GM12874 (cell line): ENCODE measurements at regions not wholly inside any gene's neighbourhood (a gene's known extent, or its start where the extent isn't known, plus 50 kb on each side); places are given as distances from the start of the nearest gene placed in this dataset.

Source experiments
- TF ChIP-seq, protein P1 (sequence below): IDR thresholded peaks from 2 replicates; pipeline ENCODE4 v1.5.1; 2011; ENCODE audit warnings: low read depth, mild to moderate bottlenecking, control low read depth, low read length, moderate library complexity; ENCODE audit not compliant: insufficient read depth

DNA sequence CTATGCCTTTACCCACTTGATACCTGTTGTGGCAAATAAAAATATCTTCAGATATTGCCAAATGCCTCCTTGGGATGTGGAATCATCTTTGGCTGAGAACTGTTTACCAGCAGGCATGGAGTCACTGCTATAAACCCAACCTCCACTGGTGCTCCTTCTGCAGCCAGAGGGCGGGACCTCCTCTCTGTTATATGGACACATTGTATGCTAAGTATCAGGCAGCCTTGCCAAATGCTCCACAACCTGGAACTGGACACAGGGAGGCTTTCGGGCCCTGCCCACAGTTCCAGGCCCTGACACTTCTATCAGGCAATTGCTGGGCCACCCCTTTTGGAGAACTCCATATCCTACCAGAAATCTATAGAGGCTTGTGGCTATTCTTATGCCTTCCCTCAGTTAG lies 201.0 kb downstream of the TMX1 start:
- TF ChIP-seq, protein P1, sequence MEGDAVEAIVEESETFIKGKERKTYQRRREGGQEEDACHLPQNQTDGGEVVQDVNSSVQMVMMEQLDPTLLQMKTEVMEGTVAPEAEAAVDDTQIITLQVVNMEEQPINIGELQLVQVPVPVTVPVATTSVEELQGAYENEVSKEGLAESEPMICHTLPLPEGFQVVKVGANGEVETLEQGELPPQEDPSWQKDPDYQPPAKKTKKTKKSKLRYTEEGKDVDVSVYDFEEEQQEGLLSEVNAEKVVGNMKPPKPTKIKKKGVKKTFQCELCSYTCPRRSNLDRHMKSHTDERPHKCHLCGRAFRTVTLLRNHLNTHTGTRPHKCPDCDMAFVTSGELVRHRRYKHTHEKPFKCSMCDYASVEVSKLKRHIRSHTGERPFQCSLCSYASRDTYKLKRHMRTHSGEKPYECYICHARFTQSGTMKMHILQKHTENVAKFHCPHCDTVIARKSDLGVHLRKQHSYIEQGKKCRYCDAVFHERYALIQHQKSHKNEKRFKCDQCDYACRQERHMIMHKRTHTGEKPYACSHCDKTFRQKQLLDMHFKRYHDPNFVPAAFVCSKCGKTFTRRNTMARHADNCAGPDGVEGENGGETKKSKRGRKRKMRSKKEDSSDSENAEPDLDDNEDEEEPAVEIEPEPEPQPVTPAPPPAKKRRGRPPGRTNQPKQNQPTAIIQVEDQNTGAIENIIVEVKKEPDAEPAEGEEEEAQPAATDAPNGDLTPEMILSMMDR, result no peak

DNA sequence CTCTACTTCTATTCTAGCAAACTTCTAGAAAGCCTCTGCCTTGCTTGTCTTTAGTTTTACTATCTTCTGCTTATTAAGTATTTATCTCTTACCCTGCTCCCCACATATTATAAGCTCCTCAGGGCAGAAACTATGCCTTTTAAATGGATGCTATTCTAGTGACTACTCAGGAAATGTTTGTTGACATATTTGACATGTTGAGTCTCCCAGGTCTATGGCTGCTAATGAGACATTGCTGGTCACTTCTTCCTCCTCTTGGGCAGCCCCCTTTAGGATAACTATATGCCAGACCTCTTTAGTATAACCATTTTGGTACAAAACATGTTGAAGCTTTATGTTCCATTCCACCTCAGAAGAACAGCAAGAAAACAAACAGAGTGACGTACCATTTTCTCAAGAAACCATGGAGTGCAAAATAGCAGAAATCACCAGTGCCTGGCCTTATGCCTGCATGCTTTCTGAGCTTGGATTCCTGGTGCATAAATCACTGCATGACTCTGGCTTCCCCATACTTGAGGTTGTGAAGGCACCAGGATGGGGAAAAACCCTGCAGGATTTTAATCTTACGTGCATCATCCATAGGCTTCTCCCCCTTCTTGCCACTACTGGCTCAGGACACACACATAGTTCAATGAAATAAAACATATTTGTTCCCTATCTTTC lies 202.6 kb downstream of the TMX1 start:
- TF ChIP-seq, protein P1, result no peak

DNA sequence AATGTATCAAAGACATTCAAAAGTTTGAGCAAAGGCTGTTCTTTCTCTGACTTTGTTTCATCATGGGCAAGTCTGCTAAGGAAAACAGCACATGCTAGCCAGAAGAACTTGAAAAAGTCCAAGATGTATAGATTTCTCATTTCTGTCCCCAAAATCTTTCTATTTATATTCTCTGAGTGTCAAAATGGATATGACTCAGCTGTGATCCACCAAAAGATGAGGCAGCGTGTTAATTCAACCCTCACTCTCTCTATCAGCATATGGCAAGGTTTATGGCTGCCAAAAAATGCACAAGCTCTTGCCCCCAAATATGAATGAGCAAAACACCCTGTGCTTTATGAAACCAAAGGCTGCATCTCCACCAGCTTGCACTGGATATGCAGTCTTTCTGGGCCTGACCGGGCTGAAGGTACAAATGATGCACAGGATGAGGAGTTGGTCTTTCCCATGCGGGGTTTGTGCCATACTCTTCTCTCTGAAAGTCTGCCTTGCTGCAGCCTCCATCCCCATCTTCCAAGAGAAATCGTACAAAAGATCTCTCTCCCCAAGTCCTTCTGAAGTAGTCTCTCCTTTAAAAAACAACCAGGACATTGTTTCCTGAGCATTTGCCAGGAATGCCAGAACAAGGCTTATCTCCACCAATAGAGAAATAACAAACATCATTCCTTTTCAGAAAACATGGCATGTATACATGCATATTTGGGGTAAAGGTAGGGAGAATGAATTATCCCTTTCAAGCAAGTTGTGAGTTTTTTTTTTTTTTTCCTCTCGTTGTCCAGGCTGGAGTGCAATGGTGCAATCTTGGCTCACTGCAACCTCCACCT lies 203.4 kb downstream of the TMX1 start:
- TF ChIP-seq, protein P1, result no peak

DNA sequence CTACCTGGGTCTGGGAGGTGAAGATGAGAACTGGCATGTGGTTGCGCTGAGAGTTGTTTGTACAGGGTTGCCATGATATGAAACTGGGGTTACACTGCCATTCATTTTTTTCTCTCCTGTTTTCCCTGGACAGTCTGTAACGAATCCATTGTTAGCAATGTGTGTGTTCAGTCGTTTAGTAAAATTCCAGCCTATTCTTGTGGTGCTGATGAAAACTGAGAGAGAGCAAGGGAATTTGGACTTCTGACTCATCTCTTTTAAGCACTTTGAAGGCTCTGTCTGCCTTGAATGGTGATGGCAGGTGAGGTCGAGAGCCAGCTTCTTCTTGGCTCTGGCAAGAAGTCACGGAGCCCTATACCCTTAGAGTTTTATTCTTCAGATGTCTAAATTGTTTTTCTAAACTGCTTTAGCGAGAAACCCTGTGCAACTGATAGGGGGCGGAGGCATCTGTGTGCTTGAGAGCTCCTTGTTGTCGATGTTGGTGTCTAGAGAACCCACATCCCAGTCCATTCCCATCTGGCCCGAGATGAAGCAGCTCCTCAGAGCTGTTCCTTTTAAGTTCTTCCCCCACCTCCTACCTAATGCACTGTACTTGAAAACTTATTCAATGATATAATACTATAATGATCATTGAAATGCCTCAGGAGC lies 204.4 kb downstream of the TMX1 start:
- TF ChIP-seq, protein P1, result no peak

DNA sequence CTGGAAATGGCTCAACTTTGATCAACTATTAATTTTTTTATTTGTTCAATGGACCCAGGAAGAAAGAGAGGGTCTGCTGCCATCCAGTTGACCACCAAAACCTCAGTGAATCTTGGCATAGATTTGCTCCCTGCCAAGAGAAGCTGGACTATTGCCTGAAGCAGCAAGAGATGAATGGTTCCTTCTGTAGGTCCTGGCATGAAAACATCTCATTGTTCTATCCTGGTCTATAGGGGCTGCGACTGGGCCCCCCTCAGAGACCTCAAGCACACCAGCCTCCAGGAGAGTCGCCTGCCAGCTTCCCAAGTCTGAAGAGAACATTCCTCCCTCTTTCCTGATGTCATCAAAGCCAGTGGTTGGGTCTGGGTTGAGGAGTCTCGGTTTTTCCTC lies 204.9 kb downstream of the TMX1 start:
- TF ChIP-seq, protein P1, result no peak

DNA sequence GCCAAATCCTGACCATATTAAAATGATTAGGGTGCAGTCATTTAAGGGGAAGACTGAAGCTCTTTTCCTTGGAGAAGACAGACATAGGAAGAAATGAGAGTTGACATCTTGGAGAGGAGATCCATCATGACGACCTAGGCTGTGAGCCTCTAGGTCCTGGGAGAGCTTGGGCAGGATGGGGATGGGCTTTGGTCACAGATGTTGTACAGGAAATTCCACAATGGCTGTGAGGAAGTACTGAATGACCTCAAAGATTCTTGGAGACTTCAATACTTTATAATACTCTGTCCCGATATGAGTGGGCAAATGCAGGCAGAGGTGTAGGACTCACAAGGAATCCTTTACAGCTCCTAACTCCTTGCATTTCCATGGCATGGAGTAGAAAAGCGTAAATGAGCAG lies 204.9 kb upstream of the FRMD6 start:
- TF ChIP-seq, protein P1, result no peak

DNA sequence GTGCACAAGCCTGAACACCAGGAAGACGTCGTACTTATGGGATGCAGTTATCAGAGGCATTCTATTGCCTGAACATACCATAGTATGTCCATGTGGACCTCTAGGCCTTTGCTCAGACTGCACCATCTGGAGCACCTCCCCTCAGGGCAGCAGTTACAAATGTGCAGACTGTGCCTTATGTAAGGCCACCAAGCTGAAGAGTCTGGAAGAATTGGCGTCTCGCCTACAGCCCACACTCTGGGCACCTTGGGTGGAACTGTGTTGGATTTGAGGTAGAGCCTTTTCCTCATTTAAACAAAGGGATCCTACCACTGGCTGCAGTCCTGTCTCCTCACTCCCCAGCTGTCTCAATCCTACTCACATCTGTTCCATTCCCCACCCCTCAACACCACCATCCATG lies 204.3 kb upstream of the FRMD6 start:
- TF ChIP-seq, protein P1, result no peak
